H1 (cell line): ENCODE measurements at regions not wholly inside any gene's neighbourhood (a gene's known extent, or its start where the extent isn't known, plus 50 kb on each side); places are given as distances from the start of the nearest gene placed in this dataset.

Experiments
- TF ChIP-seq, protein P1 (sequence below): fragments of 300-600 bp; sonication (generic); IDR thresholded peaks from 2 replicates; pipeline ENCODE4 v1.7.1; 2012; ENCODE audit warnings: low read length, moderate library complexity, mild to moderate bottlenecking, inconsistent platforms; ENCODE audit not compliant: insufficient replicate concordance

DNA sequence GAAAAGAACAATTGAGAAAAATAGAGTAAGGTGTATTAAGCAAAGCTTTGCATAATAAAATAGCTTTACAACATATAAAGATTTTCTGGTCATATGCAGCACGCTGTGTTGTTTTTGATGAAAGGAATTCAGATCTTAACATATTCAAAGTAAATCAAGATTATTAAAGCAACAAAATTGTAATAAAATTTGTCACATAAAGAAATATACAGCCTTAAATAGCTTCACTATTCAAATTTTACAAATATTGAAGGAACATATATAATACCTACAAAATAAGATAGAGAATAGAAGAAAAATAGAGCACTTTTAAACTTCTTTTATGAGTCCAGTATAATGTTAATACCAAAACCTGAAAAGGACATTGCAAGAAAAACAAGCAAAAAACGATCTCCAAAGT lies 749.1 kb upstream of the POT1 start (continued):
- TF ChIP-seq, protein P1, sequence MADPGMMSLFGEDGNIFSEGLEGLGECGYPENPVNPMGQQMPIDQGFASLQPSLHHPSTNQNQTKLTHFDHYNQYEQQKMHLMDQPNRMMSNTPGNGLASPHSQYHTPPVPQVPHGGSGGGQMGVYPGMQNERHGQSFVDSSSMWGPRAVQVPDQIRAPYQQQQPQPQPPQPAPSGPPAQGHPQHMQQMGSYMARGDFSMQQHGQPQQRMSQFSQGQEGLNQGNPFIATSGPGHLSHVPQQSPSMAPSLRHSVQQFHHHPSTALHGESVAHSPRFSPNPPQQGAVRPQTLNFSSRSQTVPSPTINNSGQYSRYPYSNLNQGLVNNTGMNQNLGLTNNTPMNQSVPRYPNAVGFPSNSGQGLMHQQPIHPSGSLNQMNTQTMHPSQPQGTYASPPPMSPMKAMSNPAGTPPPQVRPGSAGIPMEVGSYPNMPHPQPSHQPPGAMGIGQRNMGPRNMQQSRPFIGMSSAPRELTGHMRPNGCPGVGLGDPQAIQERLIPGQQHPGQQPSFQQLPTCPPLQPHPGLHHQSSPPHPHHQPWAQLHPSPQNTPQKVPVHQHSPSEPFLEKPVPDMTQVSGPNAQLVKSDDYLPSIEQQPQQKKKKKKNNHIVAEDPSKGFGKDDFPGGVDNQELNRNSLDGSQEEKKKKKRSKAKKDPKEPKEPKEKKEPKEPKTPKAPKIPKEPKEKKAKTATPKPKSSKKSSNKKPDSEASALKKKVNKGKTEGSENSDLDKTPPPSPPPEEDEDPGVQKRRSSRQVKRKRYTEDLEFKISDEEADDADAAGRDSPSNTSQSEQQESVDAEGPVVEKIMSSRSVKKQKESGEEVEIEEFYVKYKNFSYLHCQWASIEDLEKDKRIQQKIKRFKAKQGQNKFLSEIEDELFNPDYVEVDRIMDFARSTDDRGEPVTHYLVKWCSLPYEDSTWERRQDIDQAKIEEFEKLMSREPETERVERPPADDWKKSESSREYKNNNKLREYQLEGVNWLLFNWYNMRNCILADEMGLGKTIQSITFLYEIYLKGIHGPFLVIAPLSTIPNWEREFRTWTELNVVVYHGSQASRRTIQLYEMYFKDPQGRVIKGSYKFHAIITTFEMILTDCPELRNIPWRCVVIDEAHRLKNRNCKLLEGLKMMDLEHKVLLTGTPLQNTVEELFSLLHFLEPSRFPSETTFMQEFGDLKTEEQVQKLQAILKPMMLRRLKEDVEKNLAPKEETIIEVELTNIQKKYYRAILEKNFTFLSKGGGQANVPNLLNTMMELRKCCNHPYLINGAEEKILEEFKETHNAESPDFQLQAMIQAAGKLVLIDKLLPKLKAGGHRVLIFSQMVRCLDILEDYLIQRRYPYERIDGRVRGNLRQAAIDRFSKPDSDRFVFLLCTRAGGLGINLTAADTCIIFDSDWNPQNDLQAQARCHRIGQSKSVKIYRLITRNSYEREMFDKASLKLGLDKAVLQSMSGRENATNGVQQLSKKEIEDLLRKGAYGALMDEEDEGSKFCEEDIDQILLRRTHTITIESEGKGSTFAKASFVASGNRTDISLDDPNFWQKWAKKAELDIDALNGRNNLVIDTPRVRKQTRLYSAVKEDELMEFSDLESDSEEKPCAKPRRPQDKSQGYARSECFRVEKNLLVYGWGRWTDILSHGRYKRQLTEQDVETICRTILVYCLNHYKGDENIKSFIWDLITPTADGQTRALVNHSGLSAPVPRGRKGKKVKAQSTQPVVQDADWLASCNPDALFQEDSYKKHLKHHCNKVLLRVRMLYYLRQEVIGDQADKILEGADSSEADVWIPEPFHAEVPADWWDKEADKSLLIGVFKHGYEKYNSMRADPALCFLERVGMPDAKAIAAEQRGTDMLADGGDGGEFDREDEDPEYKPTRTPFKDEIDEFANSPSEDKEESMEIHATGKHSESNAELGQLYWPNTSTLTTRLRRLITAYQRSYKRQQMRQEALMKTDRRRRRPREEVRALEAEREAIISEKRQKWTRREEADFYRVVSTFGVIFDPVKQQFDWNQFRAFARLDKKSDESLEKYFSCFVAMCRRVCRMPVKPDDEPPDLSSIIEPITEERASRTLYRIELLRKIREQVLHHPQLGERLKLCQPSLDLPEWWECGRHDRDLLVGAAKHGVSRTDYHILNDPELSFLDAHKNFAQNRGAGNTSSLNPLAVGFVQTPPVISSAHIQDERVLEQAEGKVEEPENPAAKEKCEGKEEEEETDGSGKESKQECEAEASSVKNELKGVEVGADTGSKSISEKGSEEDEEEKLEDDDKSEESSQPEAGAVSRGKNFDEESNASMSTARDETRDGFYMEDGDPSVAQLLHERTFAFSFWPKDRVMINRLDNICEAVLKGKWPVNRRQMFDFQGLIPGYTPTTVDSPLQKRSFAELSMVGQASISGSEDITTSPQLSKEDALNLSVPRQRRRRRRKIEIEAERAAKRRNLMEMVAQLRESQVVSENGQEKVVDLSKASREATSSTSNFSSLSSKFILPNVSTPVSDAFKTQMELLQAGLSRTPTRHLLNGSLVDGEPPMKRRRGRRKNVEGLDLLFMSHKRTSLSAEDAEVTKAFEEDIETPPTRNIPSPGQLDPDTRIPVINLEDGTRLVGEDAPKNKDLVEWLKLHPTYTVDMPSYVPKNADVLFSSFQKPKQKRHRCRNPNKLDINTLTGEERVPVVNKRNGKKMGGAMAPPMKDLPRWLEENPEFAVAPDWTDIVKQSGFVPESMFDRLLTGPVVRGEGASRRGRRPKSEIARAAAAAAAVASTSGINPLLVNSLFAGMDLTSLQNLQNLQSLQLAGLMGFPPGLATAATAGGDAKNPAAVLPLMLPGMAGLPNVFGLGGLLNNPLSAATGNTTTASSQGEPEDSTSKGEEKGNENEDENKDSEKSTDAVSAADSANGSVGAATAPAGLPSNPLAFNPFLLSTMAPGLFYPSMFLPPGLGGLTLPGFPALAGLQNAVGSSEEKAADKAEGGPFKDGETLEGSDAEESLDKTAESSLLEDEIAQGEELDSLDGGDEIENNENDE = no peak
